ENCODE measurements at regions not wholly inside any gene's neighbourhood (a gene's known extent, or its start where the extent isn't known, plus 50 kb on each side); places are given as distances from the start of the nearest gene placed in this dataset.
"Not testable (repeated sequence)": the region's sequence is repeated elsewhere in the genome, so short reads cannot be mapped to it uniquely, and the experiment has no call there.

DNA sequence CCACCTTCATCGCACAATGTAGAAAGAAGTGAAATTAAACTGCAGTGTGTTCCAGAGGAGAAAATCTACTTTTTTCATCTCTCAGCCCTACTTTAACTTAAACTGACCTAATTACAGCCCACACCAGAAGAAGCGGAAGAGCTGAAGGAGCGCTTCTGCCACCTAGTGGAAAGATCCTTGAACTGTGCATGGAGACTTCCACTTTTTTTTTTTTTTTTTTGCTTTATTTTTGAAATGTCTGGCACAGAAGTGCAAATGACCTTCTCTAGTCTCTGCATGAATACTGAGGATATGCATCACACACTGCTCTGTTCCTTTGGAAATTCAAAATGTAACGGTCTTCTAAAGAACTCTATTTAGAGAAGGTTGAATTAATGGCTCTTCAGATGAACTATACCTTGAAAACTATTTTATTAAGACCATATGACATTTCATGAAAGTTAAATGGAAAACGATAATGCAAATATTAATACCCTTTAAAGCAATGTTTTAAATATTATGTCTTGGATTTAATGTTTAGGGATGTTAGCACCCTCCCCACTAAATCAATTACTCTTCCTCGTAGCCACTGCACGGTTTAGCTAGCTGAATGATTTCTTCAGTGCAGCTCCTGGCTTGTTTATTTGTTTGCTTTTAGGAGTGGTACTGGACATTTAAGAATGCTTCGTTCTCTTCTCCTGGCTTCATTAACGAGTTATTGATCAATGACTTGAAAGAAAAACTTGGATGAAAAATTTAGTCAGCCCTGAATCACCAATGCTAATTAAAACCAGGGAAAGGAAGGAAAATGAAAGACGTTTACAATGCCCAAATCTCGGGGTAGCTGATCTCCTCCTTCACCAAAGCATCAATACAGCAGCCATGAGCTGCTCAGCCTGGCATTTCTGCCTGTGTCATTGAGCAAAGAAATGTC lies 569.6 kb upstream of the GJE1 start:
- DNase-seq, result peak; percentile 51

DNA sequence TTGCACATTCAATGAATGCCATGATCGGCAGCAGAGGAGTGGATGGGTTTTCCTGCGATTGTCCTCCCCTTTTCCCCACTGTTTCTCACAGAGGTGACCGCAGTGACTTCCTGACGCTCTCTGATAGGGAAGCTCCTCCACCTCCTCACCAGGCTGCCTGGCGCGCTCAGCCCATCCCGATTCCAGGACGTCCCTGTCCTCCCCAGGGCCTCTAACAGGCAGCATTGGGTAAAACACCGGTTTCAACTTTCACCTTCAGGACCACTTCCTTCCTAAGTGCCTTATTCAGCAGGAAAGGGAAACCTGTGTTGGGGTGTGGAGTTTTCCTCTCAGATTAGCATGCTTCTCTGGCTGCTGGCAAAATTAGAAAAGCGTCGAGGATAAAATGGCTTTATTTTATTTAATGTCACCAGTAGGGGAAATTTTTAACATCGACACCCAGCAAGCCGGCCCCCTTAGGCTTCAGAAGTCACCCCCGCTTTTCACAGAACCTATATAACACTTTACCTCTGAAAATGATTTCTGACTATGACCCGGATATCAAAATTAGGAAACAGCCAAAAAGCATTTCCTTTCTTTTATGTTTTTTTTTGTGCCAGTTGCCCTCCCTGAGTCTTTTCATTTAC lies 570.4 kb upstream of the GJE1 start:
- DNase-seq, result no peak

DNA sequence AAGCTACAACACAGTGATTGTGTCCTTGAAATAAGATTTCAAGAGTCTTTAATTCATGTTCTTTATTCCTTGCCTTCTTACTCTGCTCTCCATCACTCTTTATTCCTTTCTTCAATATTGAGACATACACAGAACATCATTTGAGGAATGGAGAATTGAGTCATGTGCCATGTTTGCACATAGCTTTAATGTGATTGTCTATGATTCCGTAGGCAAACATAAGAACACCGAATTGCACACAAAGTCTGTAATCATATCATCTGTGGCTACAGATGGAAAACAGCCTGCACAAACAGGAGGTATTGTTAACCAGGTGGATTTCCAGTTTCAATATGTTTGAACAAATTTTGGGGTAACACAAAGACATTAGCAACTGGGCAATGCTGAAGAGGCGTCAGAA lies 571.6 kb upstream of the GJE1 start:
- no peak for DNase-seq

DNA sequence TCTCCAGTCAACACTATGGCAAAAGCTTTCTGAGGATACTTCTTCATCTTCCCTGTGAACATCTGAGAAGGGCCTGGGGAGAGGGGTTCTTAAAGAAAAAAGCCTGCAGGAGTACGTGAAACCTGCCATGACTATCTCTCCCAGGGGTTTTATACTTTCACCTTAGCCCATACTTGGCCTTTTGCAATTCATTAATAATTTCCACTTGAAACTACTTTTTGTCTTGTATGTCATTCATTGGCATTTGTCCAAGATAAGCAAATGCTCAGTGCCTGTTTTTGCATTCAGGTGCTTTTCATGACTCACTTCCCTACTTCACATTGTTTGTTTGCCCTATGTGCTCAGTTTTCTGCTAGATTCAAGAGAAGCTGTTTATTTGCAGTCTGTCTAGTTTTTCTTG lies 580.3 kb upstream of the GJE1 start:
- DNase-seq, result peak; percentile 23

DNA sequence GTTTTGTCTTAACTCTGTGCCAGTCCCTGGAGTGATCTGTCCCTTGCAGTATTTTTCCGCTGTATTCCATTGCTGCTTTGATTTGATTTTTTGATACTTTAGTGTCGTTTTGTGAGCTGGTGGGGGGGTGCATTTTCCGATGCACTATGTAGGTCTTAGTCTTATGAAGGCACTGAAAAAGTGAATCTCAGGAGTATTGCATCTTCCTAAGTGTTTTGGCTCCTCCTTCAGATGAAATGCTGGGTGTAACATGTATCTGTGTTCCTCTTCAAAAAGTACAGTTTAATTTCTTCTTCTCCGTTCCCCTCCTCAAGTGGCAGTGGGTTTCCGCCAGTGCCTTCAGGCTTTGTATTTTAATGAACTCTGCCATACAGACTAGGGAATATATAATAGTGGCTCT lies 580.7 kb upstream of the GJE1 start:
- no peak for DNase-seq

DNA sequence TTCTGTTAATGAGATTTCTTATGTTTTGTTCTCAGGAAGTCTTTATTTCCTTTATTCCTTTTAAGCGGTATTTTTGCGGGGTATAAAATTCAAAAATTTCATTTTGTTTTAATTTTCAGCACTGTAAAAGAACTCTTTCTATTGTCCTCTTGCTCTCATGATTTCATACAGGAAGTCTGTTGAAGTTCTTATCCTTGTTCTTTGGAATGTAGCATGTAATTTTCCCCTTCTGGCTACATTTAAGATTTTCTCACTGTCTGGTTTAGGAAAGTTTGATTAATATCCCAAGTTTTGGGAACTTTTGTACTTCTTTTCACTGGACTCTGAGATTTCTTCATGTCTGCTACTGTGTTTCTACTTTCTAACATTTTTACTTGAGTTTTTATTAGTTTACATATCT lies 581.4 kb upstream of the GJE1 start:
- no peak for DNase-seq

DNA sequence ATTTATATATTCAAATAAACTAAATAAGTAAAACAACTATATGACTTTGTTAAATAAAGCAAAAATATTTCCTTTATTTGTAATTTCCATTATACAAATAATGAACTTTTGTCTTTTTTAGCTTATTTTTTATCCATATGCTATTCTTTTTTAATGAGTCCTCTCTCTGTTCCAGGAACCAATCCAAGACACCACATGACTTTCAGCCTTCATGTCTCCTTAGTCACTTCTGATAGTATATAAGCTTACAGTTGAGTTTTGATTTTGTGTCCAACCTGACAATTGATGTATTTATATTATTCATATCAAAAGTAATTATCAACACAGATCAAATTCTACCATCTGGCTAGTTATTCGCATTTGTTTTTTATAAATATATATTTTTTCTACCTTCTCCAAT lies 582.3 kb upstream of the GJE1 start:
- DNase-seq, result no peak

DNA sequence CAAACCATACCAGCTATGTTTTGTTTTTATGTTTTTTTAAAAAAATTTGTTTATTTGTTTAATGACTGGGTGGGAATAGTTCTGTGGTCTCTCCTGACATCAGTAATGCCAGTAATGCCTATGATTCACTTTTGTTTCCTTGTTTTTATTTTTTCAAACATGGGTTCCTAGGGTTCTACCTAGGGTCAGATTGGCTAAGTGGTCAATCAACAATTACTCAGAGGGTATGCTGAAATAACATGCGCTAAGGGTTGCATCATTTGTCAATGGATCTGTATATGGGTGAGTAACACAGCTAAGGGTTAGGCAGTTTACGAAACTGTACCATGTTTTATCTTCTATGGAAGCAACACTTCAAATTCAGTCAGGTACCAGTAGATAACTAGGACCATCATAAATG lies 583.8 kb upstream of the GJE1 start:
- no peak for DNase-seq

DNA sequence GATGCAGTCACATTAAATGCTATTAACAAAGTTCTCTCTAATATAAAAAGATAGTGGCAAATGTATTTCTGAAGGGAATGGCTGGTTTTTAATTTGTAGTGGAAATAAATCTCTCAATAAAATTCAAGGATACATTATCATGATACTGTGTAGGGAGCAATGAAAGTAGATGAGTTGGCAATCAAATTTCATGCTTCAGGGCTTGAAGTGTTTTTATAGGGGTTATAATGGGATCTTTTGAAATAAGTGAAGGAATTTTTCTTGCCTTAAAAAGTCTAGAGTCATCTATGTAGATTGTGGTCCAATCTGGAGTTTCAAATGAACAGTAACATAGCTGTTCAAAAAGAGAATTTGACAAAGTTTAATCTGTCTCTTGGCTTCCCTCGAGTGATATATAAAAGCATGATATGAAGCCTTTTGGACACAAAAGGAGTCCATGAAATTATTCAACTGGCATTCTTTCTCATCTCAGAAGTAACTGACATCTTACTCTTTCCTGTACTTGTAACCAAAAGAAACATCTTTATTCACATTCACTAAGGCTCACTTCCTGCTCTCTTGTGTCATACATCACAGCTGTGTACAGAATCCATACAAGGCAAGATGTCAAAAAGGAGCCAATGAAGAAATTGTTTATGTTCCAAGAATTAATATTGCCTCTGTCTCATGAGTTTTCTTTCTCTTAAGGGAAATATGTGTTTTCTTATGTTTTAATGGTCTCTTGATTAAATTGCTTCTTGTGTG lies 591.0 kb upstream of the GJE1 start:
- no peak for DNase-seq

DNA sequence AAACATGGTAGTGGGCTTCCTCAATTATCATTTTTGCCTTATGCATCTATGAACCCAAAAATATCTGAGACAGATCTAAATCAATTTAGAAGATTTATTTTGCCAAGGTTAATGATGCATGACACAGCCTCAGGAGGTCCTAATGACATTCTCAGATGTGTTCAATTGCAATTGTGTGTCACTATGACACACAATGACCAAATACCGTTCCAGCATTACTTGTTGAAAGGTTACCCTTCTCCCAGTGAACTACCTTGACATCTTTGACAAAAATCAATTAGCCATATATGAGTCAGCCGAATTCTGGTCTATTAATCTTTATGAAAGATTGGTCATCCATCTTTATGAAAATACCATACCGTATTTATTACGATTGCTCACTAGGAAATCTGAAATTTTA lies 592.5 kb upstream of the GJE1 start:
- no peak for DNase-seq

DNA sequence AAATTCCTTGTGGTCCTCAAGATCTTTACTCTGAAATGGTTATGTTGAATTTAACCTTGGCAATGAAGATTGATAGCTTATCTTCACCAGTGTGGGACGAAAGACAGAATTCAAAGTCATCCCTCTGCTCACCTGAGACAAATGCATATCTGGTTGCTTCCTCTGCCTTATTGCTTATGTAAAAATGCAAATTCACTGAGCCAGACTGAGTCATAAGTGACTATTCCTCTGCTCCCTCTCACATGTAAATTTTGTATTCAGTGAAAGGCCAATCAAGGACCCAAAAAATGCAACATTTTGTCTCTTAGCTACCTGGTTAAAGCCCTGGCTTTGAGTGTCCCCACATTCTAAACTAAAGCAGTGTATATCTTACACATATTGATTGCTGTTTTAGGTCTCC lies 593.1 kb upstream of the GJE1 start:
- no peak for DNase-seq

DNA sequence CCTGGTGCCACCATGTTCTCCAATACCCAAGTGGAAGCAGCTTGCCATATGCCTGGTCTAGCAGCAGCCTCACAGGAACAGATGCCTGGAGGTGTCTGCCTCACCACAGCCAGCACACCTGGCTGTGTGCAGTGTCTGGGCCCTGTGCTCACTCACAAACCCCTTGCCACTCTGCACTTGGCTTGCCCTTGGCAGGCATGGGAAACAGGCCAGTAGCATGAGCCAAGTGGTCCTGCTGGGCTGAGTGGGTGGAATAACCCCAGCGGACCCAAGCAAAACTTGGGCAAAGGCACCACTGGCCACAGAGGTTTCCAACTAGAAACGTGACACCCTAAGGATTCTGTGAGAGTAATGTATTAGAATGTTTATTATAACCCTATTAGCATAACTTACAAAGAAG lies 600.5 kb upstream of the GJE1 start:
- no peak for DNase-seq

DNA sequence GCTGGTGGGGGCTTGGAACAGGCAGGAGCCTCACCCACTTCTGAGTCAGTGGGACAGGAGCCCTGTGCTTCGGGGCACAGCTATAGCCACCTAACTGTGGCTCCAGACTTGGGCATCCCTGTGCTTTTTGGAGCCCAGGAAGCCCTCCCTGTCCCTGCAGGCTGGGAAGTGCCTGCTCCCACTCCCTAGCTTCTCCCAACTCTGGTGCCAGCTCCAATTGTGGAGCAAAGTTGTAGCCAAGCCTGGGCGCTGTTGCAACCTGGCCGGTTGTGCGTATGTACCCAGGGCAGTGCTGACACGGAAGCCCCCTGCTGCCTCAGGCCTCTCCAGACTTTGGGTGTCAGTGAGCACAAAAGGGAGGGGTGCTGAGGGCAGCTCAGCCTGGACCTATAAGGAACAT lies 601.7 kb upstream of the GJE1 start:
- DNase-seq, result no peak

DNA sequence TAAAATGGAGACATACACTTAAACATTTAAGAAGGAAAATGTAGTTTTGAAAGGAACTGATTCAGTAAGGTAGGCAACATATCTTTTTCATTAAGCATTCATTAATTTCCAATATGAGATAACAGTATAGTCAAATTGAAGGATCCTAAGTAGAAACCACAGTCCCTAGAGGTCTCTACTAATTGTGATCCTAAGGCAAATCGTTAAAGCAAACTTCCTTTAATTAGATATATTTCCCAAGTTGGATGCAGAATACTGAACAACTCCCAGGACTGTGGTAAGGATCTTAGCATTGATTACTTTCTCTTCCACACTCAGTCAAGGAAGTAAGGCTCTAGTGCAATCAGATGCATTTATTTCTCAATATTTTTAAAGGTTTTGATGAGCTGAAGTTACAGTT lies 604.1 kb upstream of the GJE1 start:
- no peak for DNase-seq

DNA sequence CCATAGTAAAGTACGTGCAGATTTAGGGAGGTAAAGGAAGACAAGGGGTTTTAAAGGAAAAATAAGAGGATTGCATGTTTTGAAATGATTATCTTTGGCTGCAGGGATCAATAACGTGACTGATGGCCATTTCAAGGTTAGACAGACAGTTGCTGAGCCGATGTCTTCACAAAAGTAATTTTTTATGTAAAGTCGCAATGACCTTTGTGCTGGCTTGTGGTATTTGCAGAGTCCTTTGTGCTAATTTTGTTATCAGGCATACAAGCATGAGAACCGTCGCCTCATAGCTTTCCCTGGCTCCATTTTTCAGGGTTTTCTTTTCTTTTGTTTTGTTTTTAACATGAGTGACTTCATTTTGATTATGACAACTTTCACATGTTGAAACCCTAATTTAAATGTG lies 605.7 kb upstream of the GJE1 start:
- DNase-seq, result no peak

DNA sequence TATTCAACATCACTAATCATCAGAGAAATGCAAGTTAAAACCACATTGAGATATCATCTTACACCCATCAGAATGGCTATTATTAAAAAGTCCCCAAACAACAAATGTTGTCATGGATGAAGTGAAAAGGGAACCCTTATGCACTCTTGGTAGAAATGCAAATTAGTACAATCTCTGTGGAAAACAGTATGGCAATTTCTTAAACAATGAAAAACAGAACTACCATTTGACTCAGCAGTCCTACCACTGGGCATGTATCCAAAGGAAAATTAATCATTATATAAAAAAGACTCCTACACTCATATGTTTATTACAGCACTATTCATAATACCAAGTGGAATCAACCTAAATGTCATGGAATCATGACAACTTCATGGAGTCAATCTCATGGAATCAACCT lies 611.3 kb upstream of the GJE1 start:
- no peak for DNase-seq

DNA sequence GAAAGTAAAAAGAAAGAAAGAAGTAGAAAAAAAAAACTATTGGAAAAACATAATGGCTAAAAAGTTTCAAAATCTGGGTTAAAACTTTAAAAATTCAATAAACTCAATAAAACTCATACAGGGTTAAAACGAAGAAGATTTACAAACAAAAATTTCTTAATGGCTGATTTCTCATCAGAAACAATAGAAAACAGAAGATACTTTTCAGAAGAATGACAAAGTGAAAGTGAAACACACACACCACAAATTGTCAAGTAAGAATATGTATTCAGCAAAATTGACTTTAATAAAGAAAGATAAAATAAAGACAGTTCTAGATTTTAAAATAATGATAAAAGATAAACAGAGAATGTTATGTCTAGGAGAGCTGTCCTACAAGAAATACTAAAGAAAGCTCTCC lies 618.9 kb upstream of the GJE1 start:
- no peak for DNase-seq

DNA sequence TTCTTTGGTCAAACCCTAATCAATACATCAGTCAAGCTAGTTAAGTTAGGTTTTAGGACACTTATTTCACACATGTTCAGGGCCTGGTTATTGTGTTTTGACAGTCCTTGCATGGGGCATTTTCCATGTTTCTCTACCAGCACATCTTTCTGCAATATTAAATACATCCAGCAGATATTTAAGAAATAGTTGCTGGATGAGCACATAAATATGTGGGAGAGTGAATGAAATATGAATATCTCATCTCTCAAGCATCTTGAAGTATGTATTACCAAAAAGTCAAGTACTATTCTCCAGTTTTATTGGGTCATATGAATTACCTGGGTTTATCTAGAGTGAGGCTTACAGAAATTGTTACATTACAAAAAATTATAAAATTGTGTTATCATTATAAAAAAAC lies 621.9 kb upstream of the GJE1 start:
- no peak for DNase-seq

DNA sequence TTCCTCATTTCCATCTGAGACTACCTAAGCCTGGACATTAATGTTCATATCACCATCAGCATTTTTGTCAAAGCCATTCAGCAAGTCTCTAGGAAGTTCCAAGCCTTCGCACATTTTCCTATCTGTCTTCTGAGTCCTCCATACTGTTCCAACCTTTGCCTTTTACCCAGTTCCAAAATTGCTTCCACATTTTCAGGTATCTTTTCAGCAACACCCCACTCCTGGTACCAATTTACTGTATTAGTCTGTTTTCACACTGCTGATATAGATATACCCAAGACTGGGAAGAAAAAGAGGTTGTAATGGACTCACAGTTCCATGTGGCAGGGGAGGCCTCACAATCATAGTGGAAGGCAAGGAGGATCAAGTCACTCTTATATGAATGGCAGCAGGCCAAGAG lies 626.7 kb upstream of the GJE1 start:
- not testable (repeated sequence) for DNase-seq

DNA sequence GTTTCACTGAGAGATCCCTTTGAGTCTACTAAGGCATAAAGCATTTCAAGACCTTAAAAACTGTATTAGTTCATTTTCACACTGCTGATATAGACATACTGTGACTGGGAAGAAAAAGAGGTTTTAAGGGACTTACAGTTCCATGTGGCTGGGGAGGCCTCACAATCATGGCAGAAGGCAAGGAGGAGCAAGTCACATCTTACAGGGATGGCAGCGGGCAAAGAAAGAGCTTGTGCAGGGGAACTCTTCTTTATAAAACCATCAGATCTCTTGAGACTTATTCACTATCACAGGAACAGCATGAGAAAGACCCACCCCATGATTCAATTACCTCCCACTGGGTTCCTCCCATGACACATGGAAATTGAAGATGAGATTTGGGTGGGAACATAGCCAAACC lies 628.4 kb upstream of the GJE1 start:
- not testable (repeated sequence) for DNase-seq

DNA sequence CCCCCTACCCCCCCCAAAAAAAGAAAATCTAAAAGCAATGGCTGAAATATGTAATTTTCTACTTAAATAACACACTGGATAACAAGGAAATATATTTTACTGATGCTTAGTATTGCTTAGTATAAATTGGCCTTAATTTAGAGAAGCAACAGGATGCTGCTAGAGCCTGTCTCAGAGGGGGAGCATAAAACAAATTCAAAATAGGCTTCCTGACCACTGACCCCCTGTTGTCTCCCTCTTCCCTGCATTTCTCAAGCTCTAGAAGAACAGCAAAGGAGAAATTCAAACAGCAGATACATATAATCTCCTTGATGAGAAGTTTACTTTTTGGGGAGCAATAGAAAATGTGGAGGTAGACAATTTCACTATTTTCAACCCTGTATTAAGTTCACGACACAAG lies 631.1 kb upstream of the GJE1 start:
- no peak for DNase-seq

DNA sequence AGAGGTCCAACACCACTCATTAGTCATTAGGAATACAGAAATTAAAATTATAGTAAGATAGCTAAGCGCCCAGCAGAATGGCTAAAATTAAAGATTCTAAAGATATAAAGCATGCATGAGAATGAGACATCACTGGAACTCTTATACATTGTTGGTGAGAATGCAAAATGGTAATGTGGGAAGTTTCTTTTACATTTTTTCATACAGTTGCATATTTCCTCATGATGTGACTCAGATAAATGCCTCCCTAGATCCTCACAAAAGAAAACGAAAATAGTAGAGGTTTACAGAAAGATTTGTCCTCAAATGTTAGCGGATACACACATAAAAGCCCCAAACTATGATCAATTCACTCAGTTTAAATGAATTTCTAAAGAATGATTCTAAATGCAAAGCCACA lies 633.7 kb upstream of the GJE1 start:
- DNase-seq, result no peak

DNA sequence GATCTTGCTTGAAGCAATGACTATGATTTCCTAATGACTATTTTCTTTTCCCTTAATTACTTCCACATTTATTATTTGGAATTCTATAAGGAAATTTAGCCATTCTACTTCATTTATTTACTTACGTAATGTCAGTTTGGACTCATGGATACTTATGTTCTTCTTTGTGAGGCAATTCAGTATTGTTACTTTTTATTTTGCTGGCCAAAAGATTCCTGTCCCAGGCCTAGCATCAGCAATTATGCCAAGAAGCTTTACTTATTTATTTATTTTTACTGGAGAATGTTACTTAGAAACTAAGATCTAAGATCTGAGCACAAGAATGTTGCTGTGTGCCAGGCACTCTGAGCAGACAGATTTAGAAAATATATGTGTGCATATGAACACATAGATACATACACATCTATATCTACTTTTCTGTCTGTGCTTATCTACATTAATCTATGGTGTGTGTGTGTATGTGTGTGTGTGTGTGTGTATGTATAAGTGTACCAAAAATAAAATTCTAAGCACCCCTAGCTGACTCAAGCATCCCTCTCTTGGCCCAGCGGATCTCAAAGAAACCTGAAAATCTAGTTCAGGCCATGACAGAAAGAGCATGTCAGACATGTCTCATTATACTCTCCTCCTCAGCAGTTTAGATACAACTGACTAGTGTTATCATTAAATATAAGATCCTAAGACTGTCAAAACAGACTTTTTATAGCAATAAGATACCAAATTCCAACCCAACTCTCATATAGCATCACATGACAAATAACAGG lies 640.0 kb upstream of the GJE1 start:
- DNase-seq, result no peak
